ENCODE measurements at regions not wholly inside any gene's neighbourhood (a gene's known extent, or its start where the extent isn't known, plus 50 kb on each side); places are given as distances from the start of the nearest gene placed in this dataset.

GRCh38 chr20:48547664-48548063 is 280.1 kb downstream of the PREX1 start:
- H3K27ac ChIP-seq = no peak overlapping the region
- 40 to 94% (median 86%) methylated on average over 1 to 5 of the region's 7 CpGs; no CpG with 5 or more reads in 3 of the 10 experiments for WGBS, 10 experiments
- in situ Hi-C loops (cut with MboI; ENCODE audit: low pct_unique_long_range_greater_than_20kb in 2 of 9, low sequenced_read_pairs in 9 of 9, unreplicated experiment in 9 of 9) = no loop called here
- H3K4me1 ChIP-seq (replicated peaks in 1 of 2) = peaks cover 0 to 13% of the 10 kb centered on the region in 2 donors
- ATAC-seq (replicated peaks in 6 of 8) = no peak
- no peak overlapping the region for H3K4me3 ChIP-seq

- ATAC-seq (replicated peaks in 6 of 8) = peak in 3 of 8 experiments; percentile 16 to 75 (median 57)
- no peak overlapping the region for H3K4me3 ChIP-seq
- H3K4me1 ChIP-seq (replicated peaks in 1 of 2) = peaks cover 0 to 9% of the 10 kb centered on the region in 2 donors
- in situ Hi-C loops (cut with MboI; ENCODE audit: low pct_unique_long_range_greater_than_20kb in 2 of 9, low sequenced_read_pairs in 9 of 9, unreplicated experiment in 9 of 9) = no loop called here
- WGBS, 10 experiments = 0 to 80% (median 20%) methylated on average over 1 to 4 of the region's 6 CpGs; no CpG with 5 or more reads in 3 of the 10 experiments
- H3K27ac ChIP-seq = no peak overlapping the region
Observed at GRCh38 chr20:48544402-48545339, 283.1 kb downstream of the PREX1 start.

GRCh38 chr20:48541581-48542071 is 286.2 kb downstream of the PREX1 start:
- 38 to 100% (median 68%) methylated on average over 1 to 5 of the region's 10 CpGs; no CpG with 5 or more reads in 2 of the 10 experiments for whole genome bisulfite sequencing, 10 experiments
- H3K4me3 ChIP-seq = no peak overlapping the region
- peak in 3 of 8 experiments; percentile 27 to 44 (median 39) for ATAC-seq (replicated peaks in 6 of 8)
- in situ Hi-C loops (cut with MboI; ENCODE audit: low pct_unique_long_range_greater_than_20kb in 2 of 9, low sequenced_read_pairs in 9 of 9, unreplicated experiment in 9 of 9) = no loop called here
- peaks cover 8 to 18% of the 10 kb centered on the region in 2 donors for H3K4me1 ChIP-seq (replicated peaks in 1 of 2)
- no peak overlapping the region for H3K27ac ChIP-seq

GRCh38 chr20:48538856-48539255 is 288.9 kb downstream of the PREX1 start:
- no peak for ATAC-seq (replicated peaks in 6 of 8)
- Histone ChIP-seq H3K27ac (no peak overlapping the region), H3K4me1 (replicated peaks in 1 of 2) (peaks cover 8% of the 10 kb centered on the region in 2 donors), H3K4me3 (no peak overlapping the region)
- in situ Hi-C loops (cut with MboI; ENCODE audit: low pct_unique_long_range_greater_than_20kb in 2 of 9, low sequenced_read_pairs in 9 of 9, unreplicated experiment in 9 of 9) = no loop called here
- 59 to 100% (median 68%) methylated on average over 2 to 3 of the region's 3 CpGs; no CpG with 5 or more reads in 6 of the 10 experiments for WGBS, 10 experiments

- Histone ChIP-seq H3K4me1 (replicated peaks in 1 of 2) (peaks cover 8% of the 10 kb centered on the region in 2 donors), H3K4me3 (no peak overlapping the region), H3K27ac (no peak overlapping the region)
- ATAC-seq (replicated peaks in 6 of 8) = peak in 6 of 8 experiments; percentile 41 to 69 (median 48)
- in situ Hi-C loops (cut with MboI; ENCODE audit: low pct_unique_long_range_greater_than_20kb in 2 of 9, low sequenced_read_pairs in 9 of 9, unreplicated experiment in 9 of 9) = no loop called here
- 8 to 53% (median 43%) methylated on average over 3 to 10 of the region's 10 CpGs for WGBS, 10 experiments
Observed at GRCh38 chr20:48538058-48538825, 289.6 kb downstream of the PREX1 start.

- 40 to 100% (median 80%) methylated on average over 1 to 2 of the region's 2 CpGs; no CpG with 5 or more reads in 5 of the 10 experiments for WGBS, 10 experiments
- Histone ChIP-seq H3K4me3 (no peak overlapping the region), H3K27ac (no peak overlapping the region), H3K4me1 (replicated peaks in 1 of 2) (peaks cover 8% of the 10 kb centered on the region in 2 donors)
- in situ Hi-C loops (cut with MboI; ENCODE audit: low pct_unique_long_range_greater_than_20kb in 2 of 9, low sequenced_read_pairs in 9 of 9, unreplicated experiment in 9 of 9) = no loop called here
- no peak for ATAC-seq (replicated peaks in 6 of 8)
Observed at GRCh38 chr20:48536206-48536605, 291.6 kb downstream of the PREX1 start.

GRCh38 chr20:48535556-48535955 is 292.2 kb downstream of the PREX1 start:
- Histone ChIP-seq H3K4me1 (replicated peaks in 1 of 2) (peaks cover 8% of the 10 kb centered on the region in 2 donors), H3K27ac (no peak overlapping the region), H3K4me3 (no peak overlapping the region)
- in situ Hi-C loops (cut with MboI; ENCODE audit: low pct_unique_long_range_greater_than_20kb in 2 of 9, low sequenced_read_pairs in 9 of 9, unreplicated experiment in 9 of 9) = no loop called here
- 3 to 100% (median 91%) methylated on average over 1 to 5 of the region's 5 CpGs; no CpG with 5 or more reads in 1 of the 10 experiments for WGBS, 10 experiments
- no peak for ATAC-seq (replicated peaks in 6 of 8)

- Histone ChIP-seq H3K4me1 (replicated peaks in 1 of 2) (no peaks in the 10 kb centered on the region), H3K4me3 (no peak overlapping the region), H3K27ac (no peak overlapping the region)
- in situ Hi-C loops (cut with MboI; ENCODE audit: low pct_unique_long_range_greater_than_20kb in 2 of 9, low sequenced_read_pairs in 9 of 9, unreplicated experiment in 9 of 9) = no loop called here
- 0 to 100% (median 69%) methylated on average over 1 to 2 of the region's 2 CpGs; no CpG with 5 or more reads in 2 of the 10 experiments for WGBS, 10 experiments
- ATAC-seq (replicated peaks in 6 of 8) = peak in 5 of 8 experiments; percentile 41 to 66 (median 51)
Observed at GRCh38 chr20:48532028-48532427, 295.8 kb downstream of the PREX1 start.

GRCh38 chr20:48531505-48531904 is 296.3 kb downstream of the PREX1 start:
- no peaks in the 10 kb centered on the region for H3K4me1 ChIP-seq (replicated peaks in 1 of 2)

GRCh38 chr20:48530957-48531356 is 296.8 kb downstream of the PREX1 start:
- Histone ChIP-seq H3K4me1 (replicated peaks in 1 of 2) (no peaks in the 10 kb centered on the region), H3K27ac (no peak overlapping the region), H3K4me3 (no peak overlapping the region)
- WGBS, 10 experiments = 58 to 90% (median 80%) methylated on average over 2 to 5 of the region's 5 CpGs; no CpG with 5 or more reads in 5 of the 10 experiments
- ATAC-seq (replicated peaks in 6 of 8) = peak in 1 of 8 experiments; percentile 28
- in situ Hi-C loops (cut with MboI; ENCODE audit: low pct_unique_long_range_greater_than_20kb in 2 of 9, low sequenced_read_pairs in 9 of 9, unreplicated experiment in 9 of 9) = no loop called here

More at GRCh38 chr20:48531505-48531904, 296.3 kb downstream of the PREX1 start:
- peak in 3 of 8 experiments; percentile 63 to 98 (median 85) for ATAC-seq (replicated peaks in 6 of 8)
- no peak overlapping the region for H3K4me3 ChIP-seq
- no peak overlapping the region for H3K27ac ChIP-seq
- in situ Hi-C loops (cut with MboI; ENCODE audit: low pct_unique_long_range_greater_than_20kb in 2 of 9, low sequenced_read_pairs in 9 of 9, unreplicated experiment in 9 of 9) = no loop called here
- 0 to 100% (median 36%) methylated on average over 1 to 2 of the region's 2 CpGs; no CpG with 5 or more reads in 4 of the 10 experiments for WGBS, 10 experiments

GRCh38 chr20:48528346-48528745 is 299.5 kb downstream of the PREX1 start:
- no peak overlapping the region for H3K27ac ChIP-seq
- no peak for ATAC-seq (replicated peaks in 6 of 8)
- in situ Hi-C loops (cut with MboI; ENCODE audit: low pct_unique_long_range_greater_than_20kb in 2 of 9, low sequenced_read_pairs in 9 of 9, unreplicated experiment in 9 of 9) = no loop called here
- 68% methylated on average over 3 of the region's 7 CpGs; no CpG with 5 or more reads in 9 of the 10 experiments for WGBS, 10 experiments
- no peak overlapping the region for H3K4me3 ChIP-seq
- H3K4me1 ChIP-seq (replicated peaks in 1 of 2) = peaks cover 11 to 12% of the 10 kb centered on the region in 2 donors

- WGBS, 10 experiments = 29 to 80% (median 37%) methylated on average over 3 to 5 of the region's 11 CpGs; no CpG with 5 or more reads in 7 of the 10 experiments
- Histone ChIP-seq H3K4me1 (replicated peaks in 1 of 2) (peaks cover 17 to 18% of the 10 kb centered on the region in 2 donors), H3K27ac (no peak overlapping the region), H3K4me3 (no peak overlapping the region)
- no peak for ATAC-seq (replicated peaks in 6 of 8)
- in situ Hi-C loops (cut with MboI; ENCODE audit: low pct_unique_long_range_greater_than_20kb in 2 of 9, low sequenced_read_pairs in 9 of 9, unreplicated experiment in 9 of 9) = no loop called here
Observed at GRCh38 chr20:48527771-48528170, 300.0 kb downstream of the PREX1 start.

Measured in motor neuron (in vitro differentiated cells).